Adrenal gland (tissue), 9 donors: ENCODE measurements at regions not wholly inside any gene's neighbourhood (a gene's known extent, or its start where the extent isn't known, plus 50 kb on each side); places are given as distances from the start of the nearest gene placed in this dataset.

Experiments
- DNase-seq, 7 donors: peaks; one replicate each; pipeline ENCODE4 v3.0.0-alpha.2; 2019 to 2020
- H3K27ac ChIP-seq, 5 donors: fragments of 200-600 bp; sonication (generic) in 4 of 5; 1 replicate in 3 of 5; 2 replicates in 2 of 5; pipeline versions ENCODE4 v1.5.1 to v1.8.0; 2016 to 2020; ENCODE audit warnings: mild to moderate bottlenecking in 1 of 5
- H3K27me3 ChIP-seq: fragments of 200-600 bp; 2 replicates; pipeline ENCODE4 v1.8.0; 2021
- H3K36me3 ChIP-seq, 2 donors: fragments of 200-600 bp; replicated peaks in 1 of 2; 1 replicate in 1 of 2; 2 replicates in 1 of 2; pipeline versions ENCODE4 v1.5.1 to v1.8.0; 2018 to 2022
- H3K4me1 ChIP-seq, 2 donors: fragments of 200-600 bp; replicated peaks in 1 of 2; 1 replicate in 1 of 2; 2 replicates in 1 of 2; pipeline versions ENCODE4 v1.5.1 to v1.8.0; 2018 to 2021
- H3K4me3 ChIP-seq, 4 donors: fragments of 200-600 bp; sonication (generic) in 3 of 4; one replicate each; pipeline ENCODE4 v1.5.1; 2016 to 2018
- H3K9me3 ChIP-seq, 3 donors: fragments of 200-600 bp; sonication (generic) in 1 of 3; replicated peaks in 1 of 3; 1 replicate in 2 of 3; 2 replicates in 1 of 3; pipeline versions ENCODE4 v1.5.1 to v1.8.0; 2016 to 2021
- POLR2A ChIP-seq, 2 donors: fragments of 450-650 bp; IDR thresholded peaks; one replicate each; pipeline ENCODE4 v1.6.1; 2017; ENCODE audit warnings: antibody characterized with exemption in 2 of 2, mild to moderate bottlenecking in 2 of 2, moderate library complexity in 1 of 2
- WGBS, 4 donors: extraction: QIAGEN DNeasy Blood & Tissue Kit in 2 of 4; methylation state at CpG; one replicate each; pipeline versions ENCODE4 v1.1.5 to v1.1.7; 2013 to 2017; 5-methylcytosine and 5-hydroxymethylcytosine counted together
- intact Hi-C, 2 donors: fragments of 100-400 bp; cut with DNase I; formaldehyde crosslinking; loops; one replicate each; pipeline versions ENCODE4 v1.14.1 to v1.15.0; 2022 to 2023
- TF ChIP-seq, protein P1 (sequence below), 6 experiments: fragments of 450-650 bp in 4 of 6; fragments of 200-600 bp in 2 of 6; sonication (generic) in 1 of 6; IDR thresholded peaks; 1 replicate in 5 of 6; 2 replicates in 1 of 6; pipeline versions ENCODE4 v1.5.1 to v1.8.0; 2016 to 2021; ENCODE audit warnings: antibody characterized with exemption in 6 of 6, mild to moderate bottlenecking in 2 of 6, moderate library complexity in 1 of 6
- donor health status: healthy with polysubstance abuse.
- donor health status: Bipolar disorder and iron deficiency.
- donor health status: DM: yes; HTN: yes; CAD: no.
- donor health status: DM: no; HTN: no; CAD: no.
- donor health status: DM: no; HTN: no; CAD: no.

DNA sequence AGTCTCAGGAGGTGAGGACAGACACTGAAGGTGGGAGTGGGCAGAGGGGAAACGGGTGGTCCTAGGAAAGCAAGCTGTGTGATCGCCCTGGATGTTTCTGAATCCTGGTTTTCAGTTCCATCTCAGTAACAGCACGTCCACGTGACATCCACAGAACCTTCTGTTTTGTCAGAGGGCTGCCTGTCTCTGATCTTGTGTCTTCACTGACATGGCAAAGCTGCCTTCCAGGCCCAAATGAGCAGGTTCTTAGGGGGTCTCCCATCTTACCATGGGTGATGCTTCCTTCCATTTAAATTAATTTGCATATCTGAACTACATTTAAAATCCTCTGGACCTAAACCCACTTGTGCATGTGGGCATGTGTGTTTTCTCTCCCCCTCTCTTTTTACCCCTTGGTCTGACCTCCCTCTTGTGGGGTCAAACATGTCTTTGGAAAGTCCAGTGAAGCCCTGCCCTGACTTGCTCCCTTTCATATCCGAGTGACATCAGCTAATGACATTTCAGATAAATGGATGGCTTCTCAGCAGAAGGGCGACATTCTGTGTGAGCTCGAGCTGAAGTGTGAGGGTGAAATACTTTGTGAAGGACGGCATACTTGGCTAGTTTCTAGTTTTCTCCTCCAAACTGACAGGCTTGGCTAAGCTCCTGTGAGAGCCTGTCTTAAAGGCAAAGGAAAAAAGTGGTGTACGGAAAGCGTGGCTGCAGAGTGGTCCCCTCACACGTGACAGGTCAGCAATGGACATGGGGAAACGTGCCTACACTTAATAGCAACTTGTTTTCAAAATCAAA is 204.8 kb upstream of the S1PR3 start:
- 47 to 57% (median 52%) methylated on average over 12 of the region's 12 CpGs for WGBS, 4 donors
- Histone ChIP-seq H3K4me3 (no peak overlapping the region), H3K27ac (peak overlapping the region in 1 of 5 donors; percentile 57), H3K36me3 (no peaks in the 10 kb centered on the region), H3K4me1 (peaks cover 11 to 15% of the 10 kb centered on the region in 2 donors), H3K27me3 (no peaks in the 10 kb centered on the region), H3K9me3 (no peaks in the 10 kb centered on the region)
- TF ChIP-seq, protein P1, sequence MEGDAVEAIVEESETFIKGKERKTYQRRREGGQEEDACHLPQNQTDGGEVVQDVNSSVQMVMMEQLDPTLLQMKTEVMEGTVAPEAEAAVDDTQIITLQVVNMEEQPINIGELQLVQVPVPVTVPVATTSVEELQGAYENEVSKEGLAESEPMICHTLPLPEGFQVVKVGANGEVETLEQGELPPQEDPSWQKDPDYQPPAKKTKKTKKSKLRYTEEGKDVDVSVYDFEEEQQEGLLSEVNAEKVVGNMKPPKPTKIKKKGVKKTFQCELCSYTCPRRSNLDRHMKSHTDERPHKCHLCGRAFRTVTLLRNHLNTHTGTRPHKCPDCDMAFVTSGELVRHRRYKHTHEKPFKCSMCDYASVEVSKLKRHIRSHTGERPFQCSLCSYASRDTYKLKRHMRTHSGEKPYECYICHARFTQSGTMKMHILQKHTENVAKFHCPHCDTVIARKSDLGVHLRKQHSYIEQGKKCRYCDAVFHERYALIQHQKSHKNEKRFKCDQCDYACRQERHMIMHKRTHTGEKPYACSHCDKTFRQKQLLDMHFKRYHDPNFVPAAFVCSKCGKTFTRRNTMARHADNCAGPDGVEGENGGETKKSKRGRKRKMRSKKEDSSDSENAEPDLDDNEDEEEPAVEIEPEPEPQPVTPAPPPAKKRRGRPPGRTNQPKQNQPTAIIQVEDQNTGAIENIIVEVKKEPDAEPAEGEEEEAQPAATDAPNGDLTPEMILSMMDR (IDR thresholded peaks at IDR 0.05) = no peak
- no peak for TF ChIP-seq POLR2A (IDR thresholded peaks at IDR 0.05)
- DNase-seq = peak in 4 of 7 donors; percentile 37 to 63 (median 39)
- intact Hi-C loops = no loop called here

DNA sequence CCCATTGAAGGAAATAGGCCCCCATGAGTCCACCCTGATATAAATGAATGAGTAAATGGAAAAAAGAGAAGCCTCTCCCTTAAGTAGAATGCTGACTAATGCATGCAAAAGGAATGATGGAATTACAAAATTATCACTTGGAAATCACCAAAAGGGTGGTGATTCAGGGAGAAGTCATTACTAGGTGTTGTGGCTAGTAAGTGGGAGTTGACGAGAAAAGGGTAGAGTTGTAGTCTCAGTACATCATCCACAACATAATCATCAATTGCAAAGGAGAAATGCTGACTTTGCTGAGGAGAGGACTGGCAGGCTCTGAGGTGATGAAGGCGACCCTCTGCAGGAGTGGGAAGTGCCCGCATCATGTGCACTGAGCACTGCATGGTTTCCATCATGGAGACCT is 201.5 kb upstream of the S1PR3 start:
- no peaks in the 10 kb centered on the region for H3K4me1 ChIP-seq
- intact Hi-C loops = no loop called here
- no peak for TF ChIP-seq POLR2A (IDR thresholded peaks at IDR 0.05)
- TF ChIP-seq, protein P1 (IDR thresholded peaks at IDR 0.05) = no peak
- no peak overlapping the region for H3K4me3 ChIP-seq
- no peak overlapping the region for H3K27ac ChIP-seq
- DNase-seq = no peak
- H3K27me3 ChIP-seq = no peaks in the 10 kb centered on the region
- WGBS, 4 donors = 91 to 97% (median 92%) methylated on average over 3 of the region's 3 CpGs
- H3K36me3 ChIP-seq = no peaks in the 10 kb centered on the region
- no peaks in the 10 kb centered on the region for H3K9me3 ChIP-seq

DNA sequence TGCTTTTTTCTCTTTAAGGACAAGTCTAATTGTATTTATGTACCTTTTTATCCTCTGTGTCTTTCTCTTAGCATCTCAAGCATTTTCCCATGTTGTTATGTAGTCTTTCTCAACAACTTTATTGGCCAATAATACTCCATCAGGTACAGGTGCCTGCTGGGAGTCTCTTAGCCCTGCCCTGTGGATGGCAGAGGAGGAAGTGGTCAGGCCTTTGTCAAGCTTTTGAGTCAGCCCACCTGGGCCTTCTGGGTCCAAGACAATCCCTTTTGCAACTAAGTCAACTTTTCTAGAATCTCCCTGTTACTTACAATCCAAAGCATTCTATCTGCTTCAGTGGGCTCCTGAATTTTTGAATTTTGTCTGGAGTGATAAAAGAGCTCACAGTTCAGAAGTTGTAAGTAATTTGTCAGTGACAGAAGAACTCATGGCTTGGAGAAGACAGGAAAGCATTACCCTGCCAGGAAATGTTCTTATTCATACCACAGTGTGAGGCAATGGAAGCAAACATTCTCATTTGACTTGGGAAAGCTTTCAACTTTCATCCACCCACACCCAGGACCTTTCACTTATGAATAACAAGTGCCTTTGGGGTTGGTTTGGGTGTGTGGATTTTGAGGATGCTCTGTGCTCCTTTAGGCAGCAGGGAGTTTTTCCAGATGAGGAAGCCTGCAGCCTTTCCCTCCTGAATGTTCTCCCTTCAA is 200.0 kb upstream of the S1PR3 start:
- no peaks in the 10 kb centered on the region for H3K9me3 ChIP-seq
- no peak for TF ChIP-seq POLR2A (IDR thresholded peaks at IDR 0.05)
- TF ChIP-seq, protein P1 (IDR thresholded peaks at IDR 0.05) = no peak
- peak overlapping the region in 1 of 5 donors; percentile 62 for H3K27ac ChIP-seq
- H3K4me1 ChIP-seq = no peaks in the 10 kb centered on the region
- H3K27me3 ChIP-seq = no peaks in the 10 kb centered on the region
- no peaks in the 10 kb centered on the region for H3K36me3 ChIP-seq
- peak in 4 of 7 donors; percentile 21 to 65 (median 30) for DNase-seq
- no peak overlapping the region for H3K4me3 ChIP-seq
- intact Hi-C loops = no loop called here

DNA sequence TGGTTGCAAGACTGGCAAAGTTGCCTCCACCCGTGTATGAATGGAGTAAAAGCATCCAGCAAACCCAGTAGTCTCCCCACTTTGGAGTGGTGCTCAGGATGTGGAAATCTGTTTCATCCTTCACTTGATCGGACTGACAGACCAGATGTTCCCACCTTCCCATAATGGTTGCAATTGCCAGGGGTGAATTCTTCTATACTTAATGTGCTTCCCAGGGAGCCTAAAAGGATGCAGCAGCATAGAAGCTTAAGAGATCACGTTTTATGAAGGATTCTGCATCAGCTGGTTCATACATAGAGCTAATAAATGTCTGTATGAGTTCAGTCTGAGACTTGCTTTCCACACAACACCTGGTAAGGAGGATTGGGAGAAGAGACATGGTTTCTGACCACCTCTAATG is 198.8 kb upstream of the S1PR3 start:
- no peaks in the 10 kb centered on the region for H3K27me3 ChIP-seq
- H3K27ac ChIP-seq = peak overlapping the region in 1 of 5 donors; percentile 62
- no peak overlapping the region for H3K4me3 ChIP-seq
- 91 to 95% (median 92%) methylated on average over 3 of the region's 3 CpGs for WGBS, 4 donors
- H3K4me1 ChIP-seq = no peaks in the 10 kb centered on the region
- H3K36me3 ChIP-seq = no peaks in the 10 kb centered on the region
- TF ChIP-seq POLR2A (IDR thresholded peaks at IDR 0.05) = no peak
- TF ChIP-seq, protein P1 (IDR thresholded peaks at IDR 0.05) = no peak
- no peak for DNase-seq
- H3K9me3 ChIP-seq = no peaks in the 10 kb centered on the region
- intact Hi-C loops = no loop called here
